ENCODE measurements at regions not wholly inside any gene's neighbourhood (a gene's known extent, or its start where the extent isn't known, plus 50 kb on each side); places are given as distances from the start of the nearest gene placed in this dataset.

DNA sequence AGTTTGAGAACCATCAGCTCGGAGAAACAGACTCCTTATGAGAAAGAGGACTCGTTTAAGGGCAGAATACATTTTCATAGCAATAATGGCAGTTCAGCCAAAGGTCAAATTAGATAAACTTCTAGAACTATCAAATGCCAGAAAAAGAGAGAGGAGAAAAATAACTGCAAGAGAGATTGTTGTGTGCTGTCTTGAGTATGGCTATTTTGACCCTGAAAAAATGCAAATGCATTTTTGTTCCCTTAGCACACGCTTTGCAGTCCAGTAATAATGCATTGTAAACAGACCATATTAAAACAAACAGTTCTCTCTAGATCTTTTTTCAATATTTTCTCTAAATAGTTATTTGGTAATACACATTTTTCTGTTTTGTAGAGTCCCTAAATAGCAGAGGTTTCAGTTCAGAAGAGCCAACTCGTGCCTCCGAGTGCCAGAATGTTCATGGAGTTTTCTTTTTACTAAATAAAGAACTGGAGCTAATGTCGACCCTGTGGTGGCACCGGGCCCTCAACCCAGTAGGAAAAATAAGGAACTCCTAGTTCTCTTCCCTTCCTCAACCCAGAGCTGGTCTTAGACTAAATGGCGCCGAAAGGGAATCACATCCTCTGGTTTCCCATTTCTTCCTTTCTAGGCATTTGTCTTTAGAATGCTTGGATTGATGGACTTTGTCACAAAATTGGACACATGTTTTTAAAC is 298.0 kb downstream of the MAP2K4 start:
- H3K36me3 ChIP-seq, result no peaks in the 10 kb centered on the region
- no peak for TF ChIP-seq CTCF (IDR thresholded peaks at IDR 0.05)
- TF ChIP-seq POLR2AphosphoS5 (IDR thresholded peaks at IDR 0.05; ENCODE audit: insufficient read depth in 1 of 2, low read depth in 1 of 2), result peak in 1 of 2 donors; percentile 33
- no peak for TF ChIP-seq POLR2A (IDR thresholded peaks at IDR 0.05)
- H3K4me3 ChIP-seq, result no peak overlapping the region
- H3K4me1 ChIP-seq, result no peaks in the 10 kb centered on the region
- DNase-seq (ENCODE audit: extremely low spot score in 2 of 2), result no peak
- peak overlapping the region; percentile 48 for H3K27ac ChIP-seq
- no peaks in the 10 kb centered on the region for H3K27me3 ChIP-seq
- no peaks in the 10 kb centered on the region for H3K9me3 ChIP-seq
- intact Hi-C loops (cut with DNase I), result no loop called here

DNA sequence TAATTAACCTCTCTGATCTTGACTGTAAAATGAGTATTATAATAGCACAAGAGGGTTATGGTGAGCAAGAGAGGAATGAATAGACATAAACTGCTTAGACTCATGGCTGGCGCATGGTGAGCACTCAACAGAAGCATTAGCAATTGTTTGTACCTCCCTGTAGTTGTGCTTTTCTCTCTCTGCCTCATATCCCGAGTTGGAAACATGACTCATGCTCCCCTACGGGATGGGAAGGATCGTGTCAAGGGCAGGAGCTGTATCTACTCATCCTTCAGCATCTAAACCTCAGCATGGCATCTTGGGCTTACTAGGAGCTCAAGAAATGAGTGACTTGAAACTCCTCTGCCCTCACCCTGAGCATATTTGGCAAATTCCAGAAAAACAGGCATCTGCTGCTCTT is 299.6 kb downstream of the MAP2K4 start:
- intact Hi-C loops (cut with DNase I), result no loop called here
- TF ChIP-seq CTCF (IDR thresholded peaks at IDR 0.05) (no peak), POLR2AphosphoS5 (IDR thresholded peaks at IDR 0.05; ENCODE audit: insufficient read depth in 1 of 2, low read depth in 1 of 2) (no peak), POLR2A (IDR thresholded peaks at IDR 0.05) (no peak)
- no peak overlapping the region for H3K27ac ChIP-seq
- H3K4me1 ChIP-seq, result no peaks in the 10 kb centered on the region
- H3K9me3 ChIP-seq, result no peaks in the 10 kb centered on the region
- H3K27me3 ChIP-seq, result no peaks in the 10 kb centered on the region
- H3K36me3 ChIP-seq, result no peaks in the 10 kb centered on the region
- H3K4me3 ChIP-seq, result no peak overlapping the region
- DNase-seq (ENCODE audit: extremely low spot score in 2 of 2), result no peak

GRCh38 chr17:12328204-12328603 is 307.5 kb downstream of the MAP2K4 start:
- no peak overlapping the region for H3K27ac ChIP-seq
- H3K4me3 ChIP-seq, result no peak overlapping the region

DNA sequence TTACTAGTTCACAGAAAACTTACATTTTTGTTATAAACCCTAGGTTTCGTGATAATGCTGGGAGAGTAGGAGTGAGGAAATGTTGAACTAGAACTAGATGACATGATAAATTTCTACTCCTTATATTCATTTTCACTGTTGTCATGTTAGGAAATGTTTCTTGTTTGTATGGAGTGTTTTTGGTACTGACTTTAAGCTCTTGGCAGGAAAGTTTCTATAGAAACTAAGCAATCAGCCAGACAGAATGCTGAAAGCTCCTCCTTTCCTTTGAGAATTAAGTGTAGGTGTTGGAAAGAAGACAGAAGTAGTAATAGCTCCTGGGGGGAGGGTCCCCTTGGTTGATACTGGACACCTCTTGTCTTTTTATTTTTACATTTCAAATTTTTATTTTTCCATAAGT is 309.8 kb downstream of the MAP2K4 start:
- Histone ChIP-seq H3K27me3 (no peaks in the 10 kb centered on the region), H3K4me1 (no peaks in the 10 kb centered on the region), H3K27ac (no peak overlapping the region), H3K36me3 (no peaks in the 10 kb centered on the region), H3K4me3 (no peak overlapping the region), H3K9me3 (no peaks in the 10 kb centered on the region)
- no peak for DNase-seq (ENCODE audit: extremely low spot score in 2 of 2)
- intact Hi-C loops (cut with DNase I), result no loop called here
- no peak for TF ChIP-seq POLR2A (IDR thresholded peaks at IDR 0.05)
- no peak for TF ChIP-seq POLR2AphosphoS5 (IDR thresholded peaks at IDR 0.05; ENCODE audit: insufficient read depth in 1 of 2, low read depth in 1 of 2)
- TF ChIP-seq CTCF (IDR thresholded peaks at IDR 0.05), result no peak

More at GRCh38 chr17:12328204-12328603, 307.5 kb downstream of the MAP2K4 start:
- no peak for TF ChIP-seq POLR2A (IDR thresholded peaks at IDR 0.05)
- TF ChIP-seq CTCF (IDR thresholded peaks at IDR 0.05), result no peak
- no peak for TF ChIP-seq POLR2AphosphoS5 (IDR thresholded peaks at IDR 0.05; ENCODE audit: insufficient read depth in 1 of 2, low read depth in 1 of 2)
- H3K27me3 ChIP-seq, result no peaks in the 10 kb centered on the region
- intact Hi-C loops (cut with DNase I), result no loop called here
- no peaks in the 10 kb centered on the region for H3K4me1 ChIP-seq
- DNase-seq (ENCODE audit: extremely low spot score in 2 of 2), result no peak
- H3K36me3 ChIP-seq, result no peaks in the 10 kb centered on the region
- no peaks in the 10 kb centered on the region for H3K9me3 ChIP-seq

DNA sequence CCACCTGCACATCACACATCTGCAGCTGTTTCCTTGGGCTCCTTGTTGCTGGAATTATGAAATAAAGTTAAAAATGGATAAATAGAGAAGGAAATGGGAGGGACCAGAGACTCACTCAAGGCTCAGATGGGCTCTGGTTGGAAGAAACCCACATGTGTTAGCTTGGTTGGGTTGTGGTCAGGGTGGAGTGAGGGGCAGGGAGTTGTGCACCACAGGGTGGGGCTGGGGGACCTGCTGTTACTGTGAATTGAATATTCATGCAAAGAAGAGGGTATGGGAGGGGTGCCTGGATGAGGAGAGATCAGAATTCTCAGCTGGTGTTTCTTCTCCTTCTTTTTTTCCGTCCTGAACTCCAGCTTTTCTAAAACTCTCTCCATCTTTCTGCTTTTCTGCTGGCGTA is 320.7 kb downstream of the MAP2K4 start:
- intact Hi-C loops (cut with DNase I), result no loop called here
- no peaks in the 10 kb centered on the region for H3K4me1 ChIP-seq
- DNase-seq (ENCODE audit: extremely low spot score in 2 of 2), result no peak
- no peaks in the 10 kb centered on the region for H3K36me3 ChIP-seq
- no peak overlapping the region for H3K27ac ChIP-seq
- H3K4me3 ChIP-seq, result no peak overlapping the region
- no peaks in the 10 kb centered on the region for H3K9me3 ChIP-seq
- no peaks in the 10 kb centered on the region for H3K27me3 ChIP-seq
- TF ChIP-seq POLR2AphosphoS5 (IDR thresholded peaks at IDR 0.05; ENCODE audit: insufficient read depth in 1 of 2, low read depth in 1 of 2) (no peak), CTCF (IDR thresholded peaks at IDR 0.05) (no peak), POLR2A (IDR thresholded peaks at IDR 0.05) (no peak)
